GM19239 (cell line): ENCODE measurements at regions not wholly inside any gene's neighbourhood (a gene's known extent, or its start where the extent isn't known, plus 50 kb on each side); places are given as distances from the start of the nearest gene placed in this dataset.
"Not testable (repeated sequence)": the region's sequence is repeated elsewhere in the genome, so short reads cannot be mapped to it uniquely, and the experiment has no call there.

Source experiments
- DNase-seq: peaks from one replicate; pipeline ENCODE4 v3.0.0; 2011; ENCODE audit warnings: low spot score; ENCODE audit not compliant: insufficient read length
- FAIRE-seq: peaks from 2 replicates; lab custom pipeline; 2011; peaks lifted over from hg19 to GRCh38; lab: Jason Lieb, UNC

DNA sequence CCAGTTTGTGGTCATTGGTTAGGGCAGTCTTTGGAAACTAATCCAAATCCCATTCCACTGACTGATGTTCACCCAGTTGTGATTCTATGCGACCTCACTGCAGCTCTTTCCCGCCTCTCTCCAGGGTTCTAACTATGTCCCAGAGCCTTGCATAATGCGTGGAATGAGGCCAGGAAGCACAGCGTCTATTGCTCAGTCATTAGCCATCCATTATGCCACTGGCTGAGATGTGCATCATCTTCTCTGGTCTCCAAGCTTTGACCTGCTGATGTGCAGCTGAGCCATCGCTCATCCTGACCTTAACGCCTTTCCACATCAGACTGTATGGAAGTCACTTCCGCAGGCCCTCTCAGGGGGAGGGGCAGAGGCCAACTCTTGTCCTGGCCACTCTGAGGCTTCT lies 115.4 kb upstream of the VRK1 start:
- DNase-seq (no peak), FAIRE-seq (no peak)

DNA sequence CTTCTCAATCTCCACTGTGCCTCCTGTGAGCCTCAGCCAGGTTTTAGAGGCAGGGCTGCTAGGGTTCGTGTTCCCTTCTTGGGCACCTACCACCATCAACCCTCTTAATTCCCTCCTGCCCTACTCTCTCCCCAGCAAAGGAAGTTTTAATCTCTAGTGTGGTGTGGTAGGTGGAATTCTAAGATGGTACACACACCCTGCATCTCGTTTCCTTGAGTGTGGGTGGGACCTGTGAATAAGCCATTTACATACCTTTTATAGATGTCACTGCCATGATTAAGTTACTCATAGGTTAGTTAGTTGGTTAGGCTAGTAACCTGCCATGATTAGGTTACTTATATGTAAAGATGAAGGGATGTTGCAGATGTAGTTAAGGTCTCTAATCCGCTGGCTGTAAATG lies 114.8 kb upstream of the VRK1 start:
- FAIRE-seq: no peak

DNA sequence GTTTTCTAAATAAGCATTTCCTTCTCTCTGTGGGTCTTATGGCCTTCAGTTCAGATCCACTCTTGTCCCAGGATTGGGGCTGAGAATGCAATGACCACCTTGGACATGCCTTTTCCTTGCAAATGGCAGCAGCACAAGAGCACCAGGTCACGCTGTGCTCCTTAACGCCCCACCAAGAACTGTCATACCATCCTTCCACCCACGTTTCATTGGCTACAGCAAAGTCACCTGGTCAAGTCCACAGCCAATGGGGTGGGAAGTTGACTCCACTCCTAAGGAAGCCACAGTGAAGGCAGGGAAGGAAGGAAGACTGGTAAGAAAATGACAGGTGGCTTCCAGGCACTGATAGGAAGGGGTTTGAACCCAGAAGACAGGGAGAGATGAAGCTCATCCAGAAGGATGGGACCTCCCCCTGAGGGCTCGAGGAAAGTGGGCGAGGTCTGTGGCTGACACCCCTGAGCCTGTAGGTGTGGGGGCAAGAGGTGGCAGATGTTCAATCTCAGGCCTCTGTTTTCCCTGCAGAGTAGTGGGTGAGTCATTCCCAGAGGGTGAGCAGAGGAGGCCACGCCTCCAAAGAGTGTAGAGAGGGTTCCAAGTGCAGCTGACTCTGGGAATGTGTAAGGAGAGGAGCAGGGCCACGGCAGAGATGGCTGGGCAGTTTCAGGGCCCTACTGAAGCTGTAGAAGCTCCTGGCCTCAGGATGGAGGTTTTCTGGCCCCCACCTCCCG lies 113.5 kb upstream of the VRK1 start:
- FAIRE-seq: no peak
- DNase-seq: no peak

More for the DNA sequence above, 114.8 kb upstream of the VRK1 start:
- DNase-seq: no peak

DNA sequence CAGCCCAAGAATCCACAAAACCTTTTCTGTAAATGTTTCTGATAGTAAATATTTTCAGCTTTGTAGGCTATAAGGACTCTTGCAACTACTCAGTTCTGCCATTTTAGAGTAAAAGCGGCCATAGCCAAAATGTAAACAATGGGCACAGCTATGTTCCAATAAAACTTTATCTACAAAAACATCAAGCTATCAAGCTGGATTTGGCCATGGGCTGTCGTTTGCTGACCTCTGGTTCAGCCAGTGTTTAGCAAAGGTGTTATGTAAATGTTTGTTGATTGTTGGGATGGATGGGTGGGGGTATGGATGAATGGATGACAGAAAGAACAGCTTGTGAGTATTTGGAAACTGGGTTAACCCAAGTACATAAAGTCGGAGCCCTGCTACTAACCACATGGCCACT lies 111.1 kb upstream of the VRK1 start:
- FAIRE-seq: no peak

DNA sequence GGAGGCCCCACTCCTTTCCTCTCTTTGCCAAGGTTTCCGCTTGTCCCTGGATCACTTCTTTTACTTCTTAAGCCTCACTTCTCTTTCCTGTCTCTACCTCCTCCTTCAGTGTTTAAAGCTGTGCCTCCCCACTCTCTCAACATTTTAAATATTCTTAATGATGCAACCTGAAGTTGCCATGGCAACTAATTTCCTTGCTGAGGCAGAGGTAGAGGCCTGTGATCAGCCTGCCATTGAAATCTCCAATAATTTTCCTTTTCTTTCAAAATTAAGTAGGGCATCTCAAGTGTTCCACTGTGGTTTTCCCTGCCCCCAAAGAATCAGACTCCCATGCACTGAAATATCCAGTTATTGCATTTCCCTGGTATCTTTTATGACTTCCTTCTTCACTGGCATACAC lies 108.6 kb upstream of the VRK1 start:
- FAIRE-seq (no peak), DNase-seq (no peak)

More for the DNA sequence above, 111.1 kb upstream of the VRK1 start:
- DNase-seq: no peak

DNA sequence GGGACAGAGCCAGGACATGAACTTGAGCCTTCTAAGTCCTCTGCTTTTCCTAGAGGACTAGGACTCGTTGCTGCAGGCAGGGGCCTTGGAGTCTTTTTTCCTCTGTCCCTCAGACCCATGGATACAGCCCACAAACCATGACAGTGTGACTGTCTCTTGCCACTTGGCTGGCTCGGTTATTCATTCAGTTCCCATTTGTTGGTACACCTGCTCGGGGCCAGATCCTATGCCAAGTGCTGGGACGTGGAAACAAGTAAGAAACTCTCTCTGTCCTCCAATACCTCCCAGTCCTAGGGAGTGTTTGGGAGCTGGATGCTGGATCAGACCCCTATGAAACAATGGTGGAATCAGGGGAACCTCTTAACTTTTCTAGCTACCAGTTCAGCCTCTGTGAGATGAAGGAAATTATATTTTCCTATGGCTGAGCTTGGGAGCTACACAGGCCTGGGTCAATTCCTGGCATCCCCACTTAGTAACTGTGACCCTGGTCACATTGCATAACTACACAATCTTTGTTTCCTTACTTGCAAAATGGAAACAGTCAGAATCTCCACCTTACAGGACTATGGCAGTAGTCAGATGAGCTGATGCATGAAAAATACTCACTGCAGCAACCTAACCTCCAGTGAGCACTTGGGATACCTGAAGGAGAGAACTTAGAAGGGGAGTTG lies 106.3 kb upstream of the VRK1 start:
- no peak for DNase-seq

DNA sequence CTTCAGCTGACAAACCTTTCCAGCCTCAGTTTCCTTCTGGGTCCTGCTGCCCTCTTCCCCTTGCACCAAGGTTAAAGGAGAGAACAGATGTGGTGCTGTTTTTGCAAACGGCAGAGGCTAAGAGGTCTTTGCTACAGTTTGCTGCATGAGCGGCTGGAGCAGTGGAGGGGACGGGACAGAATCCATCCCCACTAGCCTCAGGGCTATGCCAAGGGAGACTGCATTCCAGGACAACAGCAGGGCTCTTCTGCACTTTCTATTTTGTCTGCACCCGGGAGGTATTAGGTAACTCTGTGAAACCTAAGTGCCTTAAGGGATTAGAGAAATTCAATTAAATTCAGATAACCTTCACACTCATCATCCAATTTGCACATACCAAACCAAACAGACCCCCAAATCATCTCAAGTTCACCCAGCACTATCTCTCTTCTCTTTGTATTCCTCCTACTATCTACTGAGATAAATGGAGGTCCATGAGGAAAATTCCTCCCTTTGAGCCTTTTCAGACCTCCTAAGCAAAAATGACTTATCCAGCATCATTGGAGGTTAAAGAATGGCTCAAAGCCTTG lies 103.8 kb upstream of the VRK1 start:
- FAIRE-seq (no peak), DNase-seq (no peak)

More for the DNA sequence above, 106.3 kb upstream of the VRK1 start:
- no peak for FAIRE-seq

DNA sequence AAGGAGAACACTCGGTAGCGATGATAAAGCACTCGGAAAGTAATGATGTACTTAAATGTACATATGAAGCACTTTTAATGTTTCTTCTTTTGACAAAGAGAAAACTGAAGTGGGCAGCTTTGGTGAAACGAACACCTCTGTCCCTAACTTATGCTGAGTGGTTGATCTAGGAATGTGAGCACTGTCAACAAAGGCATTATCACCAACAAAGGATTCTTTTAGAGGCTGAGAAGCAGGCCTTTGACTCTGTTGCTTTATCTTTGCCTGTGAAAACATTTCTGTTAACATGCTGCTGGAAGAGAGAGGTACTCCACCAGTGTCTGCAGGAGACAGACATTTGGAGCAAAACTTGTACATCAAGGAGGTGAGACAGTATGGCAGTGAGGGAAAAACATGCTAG lies 103.2 kb upstream of the VRK1 start:
- no peak for FAIRE-seq

DNA sequence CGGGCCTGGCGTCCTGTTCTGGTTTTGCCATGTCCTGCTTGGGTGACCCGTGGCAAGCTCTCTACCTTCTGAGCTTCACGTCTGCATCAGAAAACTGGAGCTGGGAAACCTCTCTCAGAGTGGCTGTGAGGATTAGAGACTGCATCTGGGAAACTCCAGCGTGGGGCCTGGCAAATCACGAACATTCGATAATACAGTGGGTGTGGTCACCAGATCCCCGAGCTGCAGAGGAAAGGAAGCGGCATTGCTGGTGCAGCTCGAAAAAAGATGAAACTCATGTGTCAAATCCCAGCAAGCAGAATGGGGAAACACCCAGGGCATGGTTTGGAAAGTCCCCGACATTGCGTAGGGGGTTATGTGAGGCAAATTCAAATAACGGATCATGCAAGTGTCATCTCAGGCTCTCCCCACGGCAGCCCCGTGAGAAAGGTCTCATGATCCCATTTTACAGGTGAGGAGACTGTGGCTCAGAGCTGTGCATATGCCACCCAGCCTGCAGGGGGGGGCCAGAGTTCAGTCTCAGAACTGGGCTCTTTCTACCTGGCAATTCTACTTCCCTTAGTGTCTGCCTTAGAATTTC lies 98.1 kb upstream of the VRK1 start:
- no peak for DNase-seq
- no peak for FAIRE-seq

More for the DNA sequence above, 103.2 kb upstream of the VRK1 start:
- DNase-seq: no peak

DNA sequence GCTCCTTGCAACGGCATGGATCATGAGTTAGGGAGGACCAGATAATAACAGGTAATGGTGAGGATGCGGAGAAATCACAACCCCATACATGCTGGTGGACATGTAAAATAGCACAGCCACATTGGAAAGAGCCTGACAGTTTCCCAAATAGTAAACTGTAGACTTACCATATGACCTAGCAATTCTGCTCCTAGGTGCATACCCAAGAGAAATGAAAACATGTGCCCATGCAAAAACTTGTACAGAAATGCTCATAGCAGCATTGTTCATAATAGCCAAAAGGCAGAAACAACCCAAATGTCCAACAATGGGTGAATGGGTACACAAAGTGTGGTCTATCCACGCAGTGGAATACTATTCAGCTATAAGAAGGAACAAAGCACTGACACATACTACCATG lies 97.5 kb upstream of the VRK1 start:
- FAIRE-seq: no peak
- DNase-seq: no peak

DNA sequence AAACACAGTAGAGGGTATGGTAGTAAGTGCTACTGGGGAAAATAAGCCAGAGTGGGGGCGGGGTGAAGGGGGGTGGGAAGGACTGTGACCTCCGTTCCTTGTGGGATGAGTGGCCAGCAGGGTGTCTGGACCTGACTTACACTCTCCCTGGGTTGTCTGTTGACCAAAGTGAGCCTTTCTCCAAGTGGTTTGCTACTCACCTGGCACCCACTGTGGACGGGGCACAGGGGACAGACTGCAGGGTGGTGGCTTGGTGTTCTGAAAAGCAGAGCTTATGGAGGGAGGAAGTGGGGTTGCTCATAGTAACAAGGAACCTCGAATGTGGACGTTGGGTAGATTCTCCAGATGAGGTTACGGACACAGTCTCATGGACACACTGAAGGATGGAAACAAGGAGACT lies 94.4 kb upstream of the VRK1 start:
- DNase-seq: no peak
- FAIRE-seq: no peak

DNA sequence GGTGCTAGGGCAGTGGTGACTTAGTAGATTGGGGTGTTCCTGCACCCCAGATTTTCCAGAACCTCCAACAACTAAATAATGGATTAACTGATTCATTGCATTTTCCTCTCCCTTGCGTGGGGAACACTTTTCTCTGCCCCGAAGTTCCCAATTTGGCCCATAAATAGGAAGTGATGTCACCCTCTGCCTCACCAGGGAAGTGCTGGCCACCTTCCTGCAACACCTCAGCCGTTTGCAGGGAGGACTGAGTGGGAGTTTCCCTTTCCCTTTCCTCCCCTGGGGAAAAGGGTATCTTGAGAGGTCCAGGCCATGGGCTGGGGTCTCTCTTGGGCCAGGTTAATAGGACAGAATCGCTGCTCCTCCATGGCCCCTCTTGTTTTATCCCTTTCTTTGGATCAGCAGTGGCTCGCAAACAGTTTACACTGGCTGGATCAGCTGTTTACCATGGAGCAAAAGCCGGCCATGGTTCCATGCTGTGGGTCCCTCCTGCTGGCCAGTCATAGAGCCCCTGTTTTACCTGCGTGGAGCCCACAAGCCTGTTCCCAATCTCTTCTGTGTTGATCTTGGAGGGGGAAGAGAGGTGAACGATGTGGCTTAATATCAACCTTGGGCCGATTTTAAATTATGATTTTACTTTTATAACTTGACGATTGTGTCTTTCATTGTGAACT lies 91.6 kb upstream of the VRK1 start:
- DNase-seq: no peak
- FAIRE-seq: no peak

DNA sequence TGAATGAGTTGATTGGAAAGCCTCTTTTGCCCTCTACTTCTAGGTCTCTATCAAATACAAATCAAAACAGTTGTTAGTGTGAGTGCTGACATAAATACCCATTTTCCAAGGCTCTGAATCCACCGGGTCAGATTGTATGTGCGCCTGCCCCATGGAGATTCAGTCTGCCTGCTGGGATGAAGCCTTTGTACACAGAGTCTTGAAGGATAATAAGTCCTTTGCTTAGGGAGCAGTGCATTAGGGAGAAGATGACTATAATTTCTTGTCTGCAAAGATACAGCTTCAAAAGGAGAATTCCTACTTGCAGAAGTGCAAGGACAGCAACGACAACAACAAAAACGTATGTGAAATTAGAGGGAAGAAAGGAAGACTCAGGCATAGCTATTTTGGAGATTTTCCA lies 90.3 kb upstream of the VRK1 start:
- FAIRE-seq: no peak
- no peak for DNase-seq

DNA sequence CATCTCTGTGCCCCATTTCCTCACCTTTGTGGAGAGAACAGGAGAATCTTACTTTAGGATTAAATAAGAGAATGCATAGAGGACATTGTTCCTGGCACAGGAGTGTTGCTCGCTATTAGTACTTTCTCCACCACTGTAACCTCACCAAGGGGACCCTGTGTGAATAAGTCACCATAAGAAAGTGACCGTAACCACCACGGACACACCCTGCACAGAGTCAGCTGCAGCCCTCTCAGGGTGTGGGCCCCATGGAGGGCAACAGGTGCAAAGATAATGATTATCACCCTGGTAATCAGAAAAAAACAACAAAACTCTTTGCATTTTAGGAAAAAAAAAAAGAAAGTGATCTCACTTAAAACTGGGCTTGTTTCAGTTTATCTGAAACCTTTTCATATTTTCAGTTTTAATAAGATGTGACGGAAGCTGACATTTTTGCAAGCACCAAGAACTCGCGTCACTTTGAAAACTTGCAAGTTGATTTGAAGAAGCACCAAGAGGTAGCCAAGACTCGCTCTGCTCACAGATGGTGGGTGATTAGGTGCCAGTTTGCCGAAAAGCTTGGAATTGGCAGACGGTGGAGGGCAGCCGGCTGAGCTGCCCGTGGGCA lies 87.0 kb upstream of the VRK1 start:
- FAIRE-seq (no peak), DNase-seq (no peak)

DNA sequence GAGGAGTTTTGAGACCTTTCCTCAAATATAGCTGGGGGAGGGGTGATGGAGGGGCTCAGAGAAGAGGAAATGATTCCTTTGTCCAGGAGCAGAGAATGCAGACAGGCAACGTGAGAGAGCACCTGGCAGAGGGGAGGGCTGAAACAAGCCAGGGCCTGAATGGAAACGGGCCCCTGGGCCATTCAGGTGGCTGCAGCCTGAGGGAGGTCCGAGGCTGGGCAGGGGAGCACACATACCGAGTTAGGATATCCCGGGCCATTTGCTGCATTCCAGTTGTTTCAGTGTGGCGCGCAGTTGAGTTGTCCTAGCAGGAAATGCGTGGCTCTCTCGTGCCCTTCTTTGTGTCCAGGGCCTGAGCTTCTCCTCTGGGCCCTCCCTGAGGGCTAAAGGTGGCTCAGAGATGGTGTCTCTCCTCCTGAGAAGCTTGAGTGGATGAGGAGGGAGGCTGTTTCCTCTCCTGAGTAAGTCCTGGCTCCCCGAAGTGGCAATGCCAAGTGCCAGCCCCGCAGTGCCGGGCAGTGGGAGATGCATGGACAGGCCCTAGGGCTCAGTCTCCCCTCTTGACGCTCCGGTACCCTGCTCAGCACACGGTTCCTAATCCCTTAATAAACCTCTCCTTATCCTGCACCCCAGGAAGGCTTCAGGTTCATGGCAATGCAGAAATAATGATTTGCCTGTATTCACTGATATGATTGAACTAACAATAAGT lies 85.5 kb upstream of the VRK1 start:
- FAIRE-seq: no peak

DNA sequence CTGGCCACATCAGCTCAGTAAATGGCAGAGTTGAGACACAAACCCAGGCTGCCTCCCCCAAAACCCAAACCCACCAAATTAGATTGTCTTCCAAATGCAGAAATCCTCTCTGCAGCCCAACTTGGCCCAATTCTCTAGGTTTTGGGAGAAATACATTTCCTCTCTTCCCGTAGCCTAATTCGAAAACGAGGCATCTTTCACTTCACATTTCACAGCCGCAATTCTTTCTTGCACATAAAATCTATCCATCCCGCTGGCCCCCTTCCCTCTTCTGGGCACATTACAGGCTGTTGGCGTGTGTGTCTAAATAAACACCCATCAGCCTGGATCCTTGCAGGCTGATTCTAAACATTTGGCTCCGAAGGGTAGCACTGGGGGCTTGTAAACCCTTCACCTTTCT lies 83.8 kb upstream of the VRK1 start:
- no peak for FAIRE-seq
- no peak for DNase-seq

More for the DNA sequence above, 85.5 kb upstream of the VRK1 start:
- no peak for DNase-seq

DNA sequence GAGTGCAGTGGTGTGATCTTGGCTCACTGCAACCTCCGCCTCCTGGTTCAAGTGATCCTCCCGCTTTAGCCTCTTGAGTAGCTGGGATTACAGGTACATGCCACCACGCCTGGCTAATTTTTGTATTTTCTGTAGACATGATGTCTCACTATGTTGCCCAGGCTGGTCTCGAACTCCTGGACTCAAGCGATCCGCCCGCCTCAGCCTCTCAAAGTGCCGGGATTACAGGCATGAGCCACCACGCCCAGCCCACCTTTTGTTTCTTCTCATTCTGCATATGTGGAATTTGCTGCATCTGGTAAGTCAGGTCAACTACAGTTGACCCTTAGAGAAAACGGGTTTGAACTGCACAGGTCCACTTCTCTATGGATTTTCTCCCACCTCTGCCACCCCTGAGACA lies 82.6 kb upstream of the VRK1 start:
- not testable (repeated sequence) for FAIRE-seq

DNA sequence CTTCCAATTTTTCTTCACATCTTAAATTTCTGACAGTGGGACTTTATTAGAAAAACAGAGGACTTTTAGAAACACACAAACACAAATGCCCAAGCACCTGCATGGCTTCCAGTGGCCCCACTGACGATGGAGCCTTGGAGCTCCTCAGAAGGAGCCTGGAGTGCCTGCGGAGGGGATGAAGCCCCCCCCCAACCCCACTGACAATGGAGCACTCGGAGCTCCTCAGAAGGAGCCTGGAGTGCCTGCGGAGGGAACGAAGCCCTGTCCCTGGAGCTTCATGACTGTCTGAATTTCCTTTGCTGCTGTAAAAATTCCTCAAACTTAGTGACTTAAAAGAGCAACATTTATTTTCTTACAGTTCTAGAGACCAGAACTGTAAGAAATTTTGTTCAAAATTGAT lies 80.1 kb upstream of the VRK1 start:
- DNase-seq (no peak), FAIRE-seq (no peak)

More for the DNA sequence above, 82.6 kb upstream of the VRK1 start:
- not testable (repeated sequence) for DNase-seq

DNA sequence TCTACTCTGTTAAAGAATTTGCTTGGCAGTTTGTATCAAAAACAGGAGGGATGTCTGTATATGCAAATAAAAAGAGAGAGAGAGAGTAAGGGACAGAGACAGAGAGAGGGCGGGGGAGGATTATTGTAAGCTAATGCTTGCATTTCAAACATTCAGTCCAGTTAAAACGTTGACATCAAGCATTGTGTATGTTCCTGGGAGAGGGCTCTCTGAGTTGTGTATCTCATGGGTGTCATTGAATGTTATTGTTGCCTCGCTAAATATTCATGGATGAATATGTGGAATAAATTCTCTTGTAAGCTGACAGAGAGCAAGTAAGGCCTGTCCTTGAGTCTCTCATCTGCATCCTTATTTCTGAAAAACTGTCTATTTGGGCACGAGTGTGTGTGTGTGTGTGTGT lies 78.8 kb upstream of the VRK1 start:
- FAIRE-seq (no peak), DNase-seq (no peak)

DNA sequence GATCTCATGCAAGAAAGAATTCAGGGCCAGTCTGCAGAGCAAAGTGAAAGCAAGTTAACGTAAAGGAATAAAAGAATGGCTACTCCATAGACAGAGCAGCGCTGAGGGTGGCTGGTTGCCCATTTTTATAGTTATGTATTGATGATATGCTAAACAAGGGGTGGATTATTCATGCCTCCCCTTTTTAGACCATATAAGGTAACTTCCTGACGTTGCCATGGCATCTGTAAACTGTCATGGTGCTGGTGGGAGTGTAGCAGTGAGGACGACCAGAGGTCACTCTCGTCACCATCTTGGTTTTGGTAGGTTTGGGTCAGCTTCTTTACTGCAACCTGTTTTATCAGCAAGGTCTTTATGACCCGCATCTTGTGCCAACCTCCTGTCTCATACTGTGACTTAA lies 76.5 kb upstream of the VRK1 start:
- not testable (repeated sequence) for FAIRE-seq

More for the DNA sequence above, 76.5 kb upstream of the VRK1 start:
- not testable (repeated sequence) for DNase-seq
